ENCODE measurements at regions not wholly inside any gene's neighbourhood (a gene's known extent, or its start where the extent isn't known, plus 50 kb on each side); places are given as distances from the start of the nearest gene placed in this dataset.

DNA sequence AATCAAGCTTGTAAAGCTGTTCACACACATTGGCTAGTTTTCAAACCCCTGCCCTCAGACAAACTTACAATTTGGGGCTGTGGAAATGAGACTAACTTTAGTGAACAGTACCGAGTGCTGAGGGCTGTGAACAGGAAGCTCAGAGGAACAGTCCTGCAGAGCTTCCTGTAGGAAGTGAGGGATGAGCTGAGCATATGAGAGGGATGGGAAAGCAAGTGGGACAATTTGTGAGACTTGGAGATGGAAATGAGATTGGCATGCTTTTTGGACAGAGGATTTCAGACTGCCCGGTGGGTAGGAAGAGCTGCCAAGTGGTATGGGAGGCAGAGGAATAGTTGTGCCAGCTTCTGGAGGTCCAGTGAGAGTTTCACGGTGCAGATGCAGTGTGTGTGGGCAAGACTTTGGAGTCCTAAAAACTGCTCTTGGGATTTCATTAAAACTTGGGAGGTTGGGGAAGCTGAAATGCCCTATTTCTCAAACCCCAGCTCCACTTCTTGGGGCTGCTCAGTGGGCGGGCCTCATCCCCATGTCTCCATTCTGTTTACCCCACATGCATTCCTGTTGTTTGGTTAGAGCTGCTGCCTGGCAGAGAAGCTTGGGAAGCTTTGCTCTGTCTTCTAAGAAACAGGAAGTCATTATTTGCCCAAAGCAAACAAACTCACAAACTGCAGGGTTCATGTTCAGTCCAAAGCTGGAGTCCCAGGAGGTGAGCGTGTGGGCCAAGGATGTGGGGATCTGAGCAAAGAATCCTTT, 267.5 kb downstream of the ZSWIM6 start (continued):
- TF ChIP-seq SAP30 (IDR thresholded peaks at IDR 0.05; ENCODE audit: insufficient read depth, insufficient replicate concordance, low read length), result no peak
